H1 (cell line): ENCODE measurements at regions not wholly inside any gene's neighbourhood (a gene's known extent, or its start where the extent isn't known, plus 50 kb on each side); places are given as distances from the start of the nearest gene placed in this dataset.

ENCODE experiments used
- TEAD4 ChIP-seq: IDR thresholded peaks from 2 replicates; pipeline ENCODE4 v1.6.1; 2012; ENCODE audit warnings: low read depth, low read length, inconsistent platforms, mixed read lengths

GRCh38 chr1:148354913-148355308 lies 128.2 kb downstream of the PPIAL4G start (continued):
- no peak for TF ChIP-seq TEAD4
- TF ChIP-seq, all 59 proteins: peak for 2
